Mammary epithelial cell (primary cell): ENCODE measurements at regions not wholly inside any gene's neighbourhood (a gene's known extent, or its start where the extent isn't known, plus 50 kb on each side); places are given as distances from the start of the nearest gene placed in this dataset.

Source experiments
- EZH2 ChIP-seq: IDR thresholded peaks from 2 replicates; pipeline ENCODE4 v1.6.1; 2012; ENCODE audit warnings: low read length, inconsistent platforms, borderline replicate concordance
- TF ChIP-seq, protein P1 (sequence below), 2 donors: IDR thresholded peaks in 1 of 2; conservative IDR thresholded peaks in 1 of 2; 2 replicates each; pipeline ENCODE4 v1.5.1; 2011 to 2012; ENCODE audit warnings: inconsistent platforms in 2 of 2, low read length in 2 of 2, mild to moderate bottlenecking in 2 of 2, control low read depth in 1 of 2, low read depth in 1 of 2; ENCODE audit not compliant: insufficient read depth in 1 of 2; ENCODE audit errors: extremely low read depth in 1 of 2

DNA sequence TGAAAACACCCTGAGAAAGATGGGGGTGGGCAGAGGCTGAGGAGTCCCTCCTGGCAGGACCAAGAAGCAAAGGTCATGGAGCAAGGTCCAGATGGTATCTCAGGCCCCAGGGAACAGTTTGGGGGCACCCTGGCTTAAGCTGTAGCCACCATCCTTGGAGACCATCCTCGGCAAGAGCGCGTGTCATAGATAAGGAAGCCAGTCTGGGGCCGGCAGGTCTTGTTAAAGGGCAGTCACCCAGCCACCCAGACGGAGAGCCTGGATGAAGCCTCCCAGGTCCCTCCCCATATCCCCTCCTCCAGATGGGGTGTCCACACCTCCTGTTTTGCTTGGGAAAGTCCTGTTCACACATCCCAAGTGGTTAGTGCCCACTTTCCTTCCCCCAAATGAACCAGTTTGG, 191.1 kb downstream of the KLF13 start:
- TF ChIP-seq, protein P1, sequence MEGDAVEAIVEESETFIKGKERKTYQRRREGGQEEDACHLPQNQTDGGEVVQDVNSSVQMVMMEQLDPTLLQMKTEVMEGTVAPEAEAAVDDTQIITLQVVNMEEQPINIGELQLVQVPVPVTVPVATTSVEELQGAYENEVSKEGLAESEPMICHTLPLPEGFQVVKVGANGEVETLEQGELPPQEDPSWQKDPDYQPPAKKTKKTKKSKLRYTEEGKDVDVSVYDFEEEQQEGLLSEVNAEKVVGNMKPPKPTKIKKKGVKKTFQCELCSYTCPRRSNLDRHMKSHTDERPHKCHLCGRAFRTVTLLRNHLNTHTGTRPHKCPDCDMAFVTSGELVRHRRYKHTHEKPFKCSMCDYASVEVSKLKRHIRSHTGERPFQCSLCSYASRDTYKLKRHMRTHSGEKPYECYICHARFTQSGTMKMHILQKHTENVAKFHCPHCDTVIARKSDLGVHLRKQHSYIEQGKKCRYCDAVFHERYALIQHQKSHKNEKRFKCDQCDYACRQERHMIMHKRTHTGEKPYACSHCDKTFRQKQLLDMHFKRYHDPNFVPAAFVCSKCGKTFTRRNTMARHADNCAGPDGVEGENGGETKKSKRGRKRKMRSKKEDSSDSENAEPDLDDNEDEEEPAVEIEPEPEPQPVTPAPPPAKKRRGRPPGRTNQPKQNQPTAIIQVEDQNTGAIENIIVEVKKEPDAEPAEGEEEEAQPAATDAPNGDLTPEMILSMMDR (conservative IDR thresholded peaks at IDR 0.05 in 1 of 2, IDR thresholded peaks at IDR 0.05 in 1 of 2; ENCODE audit: extremely low read depth in 1 of 2, insufficient read depth in 1 of 2, low read depth in 1 of 2, low read length in 2 of 2) = no peak
- no peak for TF ChIP-seq EZH2
